Activated CD8-positive, alpha-beta memory T cell treated with anti-CD3 and anti-CD28 coated beads, Interleukin-2, amount 10 ng/mL, durations not matched to agents 7 days and 5 days (primary cell): ENCODE measurements at regions not wholly inside any gene's neighbourhood (a gene's known extent, or its start where the extent isn't known, plus 50 kb on each side); places are given as distances from the start of the nearest gene placed in this dataset.

Source experiments
- ATAC-seq: fragments of 150-1000 bp; cut with Tn5 transposase; one replicate; pipeline ENCODE4 v1.10.0; 2021; ENCODE audit warnings: moderate library complexity
- CTCF ChIA-PET: fragments of 350-600 bp; sonication (Branson Sonifier 250); formaldehyde crosslinking; loops from one replicate; lab custom pipeline; 2021; ENCODE audit warnings: antibody characterized with exemption; lab: Charles Lee
- DNase-seq: peaks from one replicate; pipeline ENCODE4 v3.0.0-alpha.2; 2020
- H3K27ac Mint-ChIP-seq: one replicate; pipeline ENCODE4 v1.8.0; 2021; ENCODE audit warnings: mild to moderate bottlenecking, mixed read lengths
- H3K27me3 Mint-ChIP-seq: one replicate; pipeline ENCODE4 v1.8.0; 2021; ENCODE audit warnings: mixed read lengths
- H3K36me3 Mint-ChIP-seq: one replicate; pipeline ENCODE4 v1.8.0; 2021; ENCODE audit warnings: mild to moderate bottlenecking, mixed read lengths
- H3K4me1 Mint-ChIP-seq: one replicate; pipeline ENCODE4 v1.8.0; 2021; ENCODE audit warnings: mixed read lengths
- H3K4me3 Mint-ChIP-seq: one replicate; pipeline ENCODE4 v1.8.0; 2021; ENCODE audit warnings: mild to moderate bottlenecking, moderate library complexity, mixed read lengths
- H3K9me3 Mint-ChIP-seq: one replicate; pipeline ENCODE4 v1.8.0; 2022; ENCODE audit warnings: low read depth, mixed read lengths

DNA sequence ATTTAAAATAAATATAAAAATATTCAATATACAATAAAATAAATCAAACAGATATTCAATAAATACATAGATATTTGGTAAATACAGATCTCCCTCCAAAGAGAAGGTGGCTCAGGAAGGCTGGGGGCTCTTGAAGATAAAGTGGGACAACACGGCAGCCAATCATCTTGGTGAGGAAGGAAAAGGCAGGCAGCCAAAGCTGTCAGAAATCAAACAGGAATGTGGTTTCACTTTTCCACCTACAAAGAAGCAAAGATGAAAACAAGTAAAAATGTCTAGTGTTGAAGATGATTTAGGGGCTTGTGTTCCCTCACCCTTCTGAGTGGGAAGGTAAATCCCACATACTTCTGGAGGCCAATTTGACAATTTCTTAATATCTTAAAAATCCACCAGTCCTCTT, 85.7 kb downstream of the B3GNT2 start:
- no peak overlapping the region for H3K27ac Mint-ChIP-seq
- CTCF ChIA-PET: no interaction called here
- H3K9me3 Mint-ChIP-seq: peaks cover 17% of the 10 kb centered on the region
- ATAC-seq: no peak
- peaks cover 2% of the 10 kb centered on the region for H3K27me3 Mint-ChIP-seq
- no peak for DNase-seq
- peaks cover 17% of the 10 kb centered on the region for H3K36me3 Mint-ChIP-seq
- H3K4me3 Mint-ChIP-seq: no peak overlapping the region
- H3K4me1 Mint-ChIP-seq: no peaks in the 10 kb centered on the region

- DNase-seq (no peak), ATAC-seq (no peak)
- peaks cover 15% of the 10 kb centered on the region for H3K36me3 Mint-ChIP-seq
- H3K27me3 Mint-ChIP-seq: peaks cover 2% of the 10 kb centered on the region
- H3K4me3 Mint-ChIP-seq: no peak overlapping the region
- H3K27ac Mint-ChIP-seq: no peak overlapping the region
- CTCF ChIA-PET: no interaction called here
- H3K9me3 Mint-ChIP-seq: peaks cover 18% of the 10 kb centered on the region
- no peaks in the 10 kb centered on the region for H3K4me1 Mint-ChIP-seq
These were observed 81.8 kb downstream of the B3GNT2 start for GRCh38 chr2:62277688-62278087.
